ENCODE measurements at regions not wholly inside any gene's neighbourhood (a gene's known extent, or its start where the extent isn't known, plus 50 kb on each side); places are given as distances from the start of the nearest gene placed in this dataset.

- TF ChIP-seq EZH2 (IDR thresholded peaks at IDR 0.05) (no peak), POLR2AphosphoS5 (IDR thresholded peaks at IDR 0.05; ENCODE audit: borderline replicate concordance, low read depth, low read length) (no peak), FOXP2 (optimal IDR thresholded peaks at IDR 0.05; ENCODE audit: control extremely low read depth, extremely low read length, insufficient read depth) (no peak)
Measured at GRCh38 chr5:106957336-106957735, 713.4 kb downstream of the EFNA5 start.

Data from SK-N-MC (cell line).